ENCODE measurements at regions not wholly inside any gene's neighbourhood (a gene's known extent, or its start where the extent isn't known, plus 50 kb on each side); places are given as distances from the start of the nearest gene placed in this dataset.

GRCh38 chr10:21084700-21085099, 187.6 kb upstream of the NEBL start:
- DNase-seq (ENCODE audit: low spot score): peak; percentile 14

GRCh38 chr10:21083861-21084260, 186.8 kb upstream of the NEBL start:
- DNase-seq (ENCODE audit: low spot score): no peak

- no peak for DNase-seq (ENCODE audit: low spot score)
These were observed 185.1 kb upstream of the NEBL start for GRCh38 chr10:21082206-21082605.

DNA sequence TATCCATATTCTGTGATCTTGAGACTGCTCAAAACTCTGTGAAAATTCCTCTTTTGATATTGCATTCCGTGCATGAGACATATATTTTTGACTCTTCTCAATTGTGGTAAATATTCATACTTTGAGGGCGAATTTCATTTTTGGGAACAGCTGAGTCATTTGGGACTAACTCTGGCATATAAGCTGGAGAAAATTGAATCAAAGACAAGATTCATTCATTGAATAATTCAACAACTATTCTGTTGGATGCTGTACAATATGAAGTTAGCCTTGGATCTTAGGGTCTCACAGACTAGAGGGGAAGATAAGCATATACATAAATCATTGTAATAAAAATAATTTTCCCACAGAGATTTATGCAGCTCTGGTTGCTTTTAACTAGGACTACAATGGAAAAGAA, 183.2 kb upstream of the NEBL start:
- no peak for DNase-seq (ENCODE audit: low spot score)

DNA sequence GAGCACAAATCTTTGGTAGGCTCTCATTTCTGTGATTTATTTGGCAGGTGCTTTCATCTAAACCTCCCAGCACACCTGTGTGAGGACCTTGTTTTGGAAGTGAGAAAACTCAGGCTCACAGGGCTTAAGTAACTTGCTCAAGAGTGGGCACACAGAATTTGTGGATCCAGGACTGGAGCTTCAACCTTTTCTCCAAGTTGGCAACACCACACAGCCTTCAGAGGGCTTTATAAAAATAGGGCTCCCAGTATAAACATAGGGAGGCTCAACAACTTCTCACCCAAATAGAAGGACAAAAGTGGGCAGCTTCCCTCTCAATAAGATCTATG, 182.2 kb upstream of the NEBL start:
- DNase-seq (ENCODE audit: low spot score): no peak

DNA sequence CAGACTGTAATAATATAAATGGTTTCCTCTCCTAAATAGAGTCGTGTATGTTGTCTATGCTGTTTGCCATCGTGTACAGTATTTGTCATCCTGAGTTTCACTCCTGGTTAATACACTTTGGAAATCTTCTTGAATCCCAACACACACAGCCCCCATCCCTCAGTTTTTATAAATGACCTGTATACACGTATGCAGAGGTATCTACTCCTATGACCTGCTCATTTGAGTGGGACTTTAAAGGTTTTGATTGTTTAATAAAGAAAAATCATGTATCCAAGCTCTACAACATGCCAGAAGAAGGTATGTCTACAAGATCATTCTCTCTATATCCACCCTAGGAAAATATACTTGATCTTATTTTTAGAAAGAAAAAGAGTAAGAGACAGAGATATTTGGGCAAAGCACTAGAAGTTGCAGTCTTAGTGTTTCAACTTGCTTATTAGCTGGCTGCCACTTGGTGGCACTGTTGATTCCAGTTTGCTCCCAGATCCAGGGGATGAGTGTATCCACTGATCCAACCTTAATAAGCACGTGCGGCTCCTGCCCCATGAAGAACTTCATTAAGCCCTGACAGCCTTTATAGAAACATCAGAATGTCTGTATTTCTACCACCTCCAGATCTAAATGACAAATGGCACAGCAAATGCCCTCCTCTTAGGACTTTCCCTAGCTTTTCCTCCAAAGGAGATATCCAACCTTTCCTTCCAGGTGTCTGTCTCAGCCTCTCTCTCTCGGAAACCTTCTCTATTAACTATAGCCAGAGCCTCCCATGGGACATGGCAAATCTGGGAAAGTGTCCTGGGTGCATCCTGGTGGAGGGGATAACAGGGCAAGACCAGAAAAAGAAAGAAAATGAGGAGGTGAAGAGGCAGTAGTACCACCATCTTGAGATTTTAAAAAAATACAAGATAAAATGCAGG, 181.6 kb upstream of the NEBL start:
- DNase-seq (ENCODE audit: low spot score): peak; percentile 65

GRCh38 chr10:21077681-21078080, 180.6 kb upstream of the NEBL start:
- no peak for DNase-seq (ENCODE audit: low spot score)

- DNase-seq (ENCODE audit: low spot score): no peak
These were observed 179.3 kb upstream of the NEBL start for GRCh38 chr10:21076381-21076780.

DNA sequence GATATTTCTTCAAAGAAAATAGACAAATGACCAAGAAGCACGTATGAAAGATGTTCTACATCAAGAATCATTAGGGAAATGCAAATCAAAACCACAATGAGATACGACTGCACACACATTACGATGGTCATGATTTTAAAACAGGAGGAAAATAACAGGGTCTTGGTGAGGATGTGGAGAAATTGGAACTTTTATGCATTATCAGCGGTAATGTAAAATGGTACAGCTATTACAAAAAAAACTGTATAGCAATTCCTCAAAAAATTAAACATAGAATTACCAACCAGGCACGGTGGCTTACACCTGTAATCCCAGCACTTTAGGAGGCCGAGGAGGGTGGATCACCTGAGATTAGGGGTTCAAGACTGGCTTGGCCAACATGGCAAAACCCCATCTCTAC, 178.8 kb upstream of the NEBL start:
- no peak for DNase-seq (ENCODE audit: low spot score)

GRCh38 chr10:21071001-21071673, 174.0 kb upstream of the NEBL start:
- DNase-seq (ENCODE audit: low spot score): no peak

GRCh38 chr10:21069929-21070700, 173.0 kb upstream of the NEBL start:
- no peak for DNase-seq (ENCODE audit: low spot score)

- DNase-seq (ENCODE audit: low spot score): no peak
These were observed 172.2 kb upstream of the NEBL start for GRCh38 chr10:21069278-21069677.

GRCh38 chr10:21068026-21068656, 171.0 kb upstream of the NEBL start:
- DNase-seq (ENCODE audit: low spot score): no peak

DNA sequence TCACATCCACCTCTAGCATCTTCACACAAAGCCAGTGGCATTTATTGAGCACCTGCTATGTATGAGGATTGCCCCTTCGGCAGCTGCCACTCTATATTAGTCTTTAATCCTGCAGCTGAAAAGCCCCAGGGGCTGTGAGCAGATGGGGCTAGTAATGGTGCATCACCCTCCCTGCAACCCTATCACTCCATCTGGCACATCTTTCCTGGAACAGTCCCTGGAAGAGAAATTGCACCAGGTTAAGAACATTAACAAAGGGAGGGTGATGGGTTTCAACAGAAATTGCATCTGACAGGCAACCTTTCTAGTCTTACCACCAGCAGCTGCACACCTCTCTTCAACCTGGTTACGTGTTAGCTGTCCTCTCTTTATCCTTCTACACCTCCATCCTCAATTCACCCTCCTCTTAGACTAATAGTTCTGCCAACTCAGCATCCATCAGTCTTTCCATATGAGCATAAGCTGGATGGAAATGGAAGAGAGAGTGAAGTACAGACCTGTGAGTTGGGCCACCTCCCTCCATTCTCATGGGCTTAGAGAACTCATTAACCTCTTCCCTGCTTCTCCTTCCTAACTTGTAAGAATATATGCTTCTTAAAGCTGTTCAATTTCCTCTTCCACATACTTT, 168.6 kb upstream of the NEBL start:
- no peak for DNase-seq (ENCODE audit: low spot score)

- no peak for DNase-seq (ENCODE audit: low spot score)
These were observed 164.9 kb upstream of the NEBL start for GRCh38 chr10:21061982-21062381.

- no peak for DNase-seq (ENCODE audit: low spot score)
These were observed 164.1 kb upstream of the NEBL start for GRCh38 chr10:21061184-21061583.

- DNase-seq (ENCODE audit: low spot score): no peak
These were observed 163.5 kb upstream of the NEBL start for GRCh38 chr10:21060626-21061025.

DNA sequence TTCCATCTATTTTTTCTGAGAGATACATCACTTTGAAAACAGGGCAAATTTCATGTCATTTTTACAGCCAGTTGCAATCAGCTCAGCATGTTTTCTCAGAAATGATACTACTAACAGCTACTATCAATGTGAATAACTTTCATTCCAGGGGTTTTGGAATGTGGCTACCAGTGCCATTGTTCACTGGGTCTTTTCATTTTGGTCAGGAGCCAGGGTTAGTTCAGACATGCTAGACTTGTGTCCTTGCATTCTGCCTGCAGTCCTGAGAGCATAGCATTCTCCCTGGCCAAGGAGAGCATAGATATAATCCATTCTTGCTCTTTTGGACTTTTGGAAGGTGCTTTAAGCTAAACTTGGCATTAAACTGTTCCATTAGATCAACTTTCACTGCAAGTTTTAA, 160.9 kb upstream of the NEBL start:
- DNase-seq (ENCODE audit: low spot score): no peak

GRCh38 chr10:21057436-21057835, 160.3 kb upstream of the NEBL start:
- no peak for DNase-seq (ENCODE audit: low spot score)

DNA sequence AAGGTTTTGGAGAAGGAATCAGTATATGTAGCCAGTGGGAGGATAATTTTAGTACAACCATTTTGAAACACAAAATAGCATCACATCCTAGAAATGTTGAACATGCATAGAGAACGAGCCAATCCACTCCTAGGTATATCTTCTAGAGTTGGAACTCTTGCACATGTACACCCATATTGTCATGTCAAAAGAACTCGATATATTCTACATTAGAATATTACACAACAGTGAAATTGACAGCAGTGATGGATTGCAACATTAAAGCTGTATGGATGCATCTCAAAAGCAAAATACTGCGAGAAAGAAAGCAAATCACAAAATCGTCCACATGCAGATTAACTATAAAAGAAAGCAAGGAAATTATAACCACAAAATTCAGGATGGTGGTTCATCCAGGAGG, 159.3 kb upstream of the NEBL start:
- no peak for DNase-seq (ENCODE audit: low spot score)

- peak; percentile 6 for DNase-seq (ENCODE audit: low spot score)
These were observed 158.4 kb upstream of the NEBL start for GRCh38 chr10:21055339-21056135.
